SK-N-SH treated with all-trans-retinoic acid at 6 μM for 48 hours (cell line): ENCODE measurements at regions not wholly inside any gene's neighbourhood (a gene's known extent, or its start where the extent isn't known, plus 50 kb on each side); places are given as distances from the start of the nearest gene placed in this dataset.

Experiments used
- ATAC-seq: fragments of 200-7000 bp; cut with Tn5 transposase; 3 replicates; pipeline ENCODE4 v1.9.1; 2020; ENCODE audit warnings: mild to moderate bottlenecking, moderate library complexity
- ESRRG ChIP-seq: fragments of 250-450 bp; sonication (Bioruptor Pico); IDR thresholded peaks from 2 replicates; pipeline ENCODE4 v1.6.1; 2021; ENCODE audit warnings: mild to moderate bottlenecking
- GLIS3 ChIP-seq: fragments of 250-450 bp; sonication (Bioruptor Pico); IDR thresholded peaks from 2 replicates; pipeline ENCODE4 v1.5.0; 2020; ENCODE audit warnings: mild to moderate bottlenecking, moderate library complexity
- ISL1 ChIP-seq: fragments of 250-450 bp; sonication (Bioruptor Pico); IDR thresholded peaks from 2 replicates; pipeline ENCODE4 v2.1.2; 2022; ENCODE audit warnings: mild to moderate bottlenecking, moderate library complexity
- PPARA ChIP-seq: fragments of 250-450 bp; sonication (Bioruptor Pico); IDR thresholded peaks from 2 replicates; pipeline ENCODE4 v1.5.0; 2020; ENCODE audit warnings: mild to moderate bottlenecking, borderline replicate concordance
- RARB ChIP-seq: fragments of 250-450 bp; sonication (Bioruptor Pico); IDR thresholded peaks from 2 replicates; pipeline ENCODE4 v1.8.0; 2021; ENCODE audit warnings: mild to moderate bottlenecking, moderate library complexity
- SNAI2 ChIP-seq: fragments of 250-450 bp; sonication (Bioruptor Pico); IDR thresholded peaks from 2 replicates; pipeline ENCODE4 v1.5.0; 2020; ENCODE audit warnings: mild to moderate bottlenecking, moderate library complexity
- TCF4 ChIP-seq: fragments of 250-450 bp; sonication (Bioruptor Pico); IDR thresholded peaks from 2 replicates; pipeline ENCODE4 v1.8.0; 2021; ENCODE audit warnings: mild to moderate bottlenecking, moderate library complexity, borderline replicate concordance
- TOX ChIP-seq: fragments of 250-450 bp; sonication (Bioruptor Pico); IDR thresholded peaks from 2 replicates; pipeline ENCODE4 v1.8.0; 2021; ENCODE audit warnings: mild to moderate bottlenecking, moderate library complexity, borderline replicate concordance
- ZC3H10 ChIP-seq: fragments of 250-450 bp; sonication (Bioruptor Pico); IDR thresholded peaks from 2 replicates; pipeline ENCODE4 v1.5.1; 2021; ENCODE audit warnings: mild to moderate bottlenecking, moderate library complexity
- ZFP3 ChIP-seq: fragments of 250-450 bp; sonication (Bioruptor Pico); IDR thresholded peaks from 2 replicates; pipeline ENCODE4 v1.5.0; 2020; ENCODE audit warnings: mild to moderate bottlenecking, moderate library complexity
- ZFP30 ChIP-seq: fragments of 450-650 bp; formaldehyde crosslinking; IDR thresholded peaks from 2 replicates; pipeline ENCODE4 v1.5.0; 2022; ENCODE audit warnings: mild to moderate bottlenecking, moderate library complexity
- ZNF565 ChIP-seq: fragments of 450-650 bp; formaldehyde crosslinking; conservative IDR thresholded peaks from 2 replicates; pipeline ENCODE4 v1.5.0; 2020; ENCODE audit warnings: low read depth, mild to moderate bottlenecking, moderate library complexity
- ZNF8 ChIP-seq: fragments of 450-650 bp; formaldehyde crosslinking; IDR thresholded peaks from 2 replicates; pipeline ENCODE4 v1.5.0; 2020; ENCODE audit warnings: mild to moderate bottlenecking, moderate library complexity
- TF ChIP-seq, protein P1 (sequence below): fragments of 250-450 bp; sonication (Bioruptor Pico); IDR thresholded peaks from 2 replicates; pipeline ENCODE4 v1.5.1; 2021; ENCODE audit warnings: mild to moderate bottlenecking, moderate library complexity
- TF ChIP-seq, protein P2 (sequence below): fragments of 250-450 bp; sonication (Bioruptor Pico); IDR thresholded peaks from 2 replicates; pipeline ENCODE4 v1.5.1; 2020; ENCODE audit warnings: low read depth, mild to moderate bottlenecking, moderate library complexity
- TF ChIP-seq, protein P3 (sequence below): fragments of 250-450 bp; sonication (Bioruptor Pico); IDR thresholded peaks from 2 replicates; pipeline ENCODE4 v1.8.0; 2021; ENCODE audit warnings: low read depth, mild to moderate bottlenecking, moderate library complexity, borderline replicate concordance
- TF ChIP-seq, protein P4 (sequence below): fragments of 250-450 bp; sonication (Bioruptor Pico); IDR thresholded peaks from 2 replicates; pipeline ENCODE4 v1.5.0; 2020; ENCODE audit warnings: mild to moderate bottlenecking, moderate library complexity

DNA sequence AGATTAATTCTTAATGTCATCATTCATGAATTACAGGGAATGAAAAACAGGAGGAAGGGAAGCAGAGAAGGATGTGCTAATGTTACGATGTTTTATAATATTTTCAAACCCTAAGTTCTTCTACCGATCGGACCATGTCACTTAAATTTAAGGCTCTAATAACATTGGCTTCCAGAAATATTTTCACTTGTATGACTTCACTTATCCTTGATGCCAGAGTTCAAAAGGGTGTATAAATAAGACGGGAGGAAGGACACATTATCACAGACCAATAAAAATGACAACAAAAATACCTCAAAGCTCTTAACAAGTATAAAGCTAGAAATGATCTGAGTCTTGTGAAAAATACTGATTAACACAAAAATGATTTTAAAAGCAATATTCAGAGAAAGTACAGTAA is 370.4 kb upstream of the CITED2 start:
- no peak for ATAC-seq
- TF ChIP-seq SNAI2 (CRISPR knock-in tag) (no peak), TCF4 (no peak), ZC3H10 (CRISPR knock-in tag) (no peak), PPARA (CRISPR knock-in tag) (no peak), ESRRG (CRISPR knock-in tag) (no peak)

DNA sequence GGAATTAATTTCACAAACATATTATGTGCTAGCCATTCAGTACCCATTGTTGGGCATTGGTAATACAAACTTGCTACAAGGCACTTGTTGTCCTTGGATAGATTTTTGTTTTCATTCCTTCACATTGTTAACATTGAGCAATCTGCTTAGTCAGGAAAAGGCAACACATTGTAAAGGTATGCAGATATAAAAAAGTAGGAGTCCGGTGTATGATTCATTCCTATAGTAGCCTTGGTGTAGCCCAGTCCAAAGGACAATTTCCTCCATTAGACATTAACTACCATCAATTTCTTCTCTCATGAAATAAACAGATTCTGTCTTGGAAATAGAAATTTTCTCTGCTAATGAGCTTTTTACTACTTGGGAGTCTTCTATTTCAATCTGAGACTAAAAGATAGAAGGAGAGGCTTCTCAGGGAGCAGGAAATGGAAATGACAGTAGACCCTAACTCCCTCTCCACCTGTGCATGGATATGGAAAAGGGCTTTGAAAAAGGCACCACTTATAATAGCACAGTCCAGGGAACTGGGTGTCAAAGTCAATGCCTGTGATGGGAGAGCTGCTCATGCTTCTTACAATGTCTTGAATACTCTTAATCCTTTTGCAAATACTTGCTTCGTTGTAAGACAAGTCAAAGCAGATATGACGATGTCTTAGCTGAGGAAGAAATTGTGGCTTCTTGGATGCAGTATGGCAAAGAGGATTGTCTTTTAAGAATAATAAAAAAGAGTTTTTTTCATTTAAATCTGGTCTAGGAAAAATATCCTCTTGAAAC is 369.4 kb upstream of the CITED2 start:
- ATAC-seq: peak; percentile 94
- TF ChIP-seq ZFP3 (CRISPR knock-in tag) (peak; percentile 35; the same call in 1 of the 2 replicates), ISL1 (CRISPR knock-in tag) (no peak)
- TF ChIP-seq, all 23 proteins: peak for 1

DNA sequence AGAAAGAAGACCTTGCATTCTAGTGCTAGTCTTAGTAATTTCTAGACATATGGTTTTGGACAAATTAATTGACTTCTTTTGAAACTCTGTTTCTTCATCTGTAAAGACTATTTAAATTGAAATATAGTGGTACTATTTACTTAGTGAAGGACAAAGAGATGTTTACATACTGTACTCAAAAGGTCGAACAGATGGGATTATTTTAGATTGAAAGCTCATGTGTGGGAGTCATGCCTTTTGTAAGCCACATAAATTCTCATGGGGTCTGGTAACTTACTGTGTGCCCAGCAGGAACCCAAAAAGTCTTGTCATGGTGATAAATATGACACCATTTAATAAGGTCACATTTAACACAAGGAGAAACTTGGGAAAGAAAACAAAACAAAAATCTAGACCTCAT is 368.2 kb upstream of the CITED2 start:
- ATAC-seq: no peak
- TF ChIP-seq ZNF8 (CRISPR knock-in tag) (no peak), TOX (CRISPR knock-in tag) (no peak), ZFP30 (no peak)
- TF ChIP-seq, protein P1, sequence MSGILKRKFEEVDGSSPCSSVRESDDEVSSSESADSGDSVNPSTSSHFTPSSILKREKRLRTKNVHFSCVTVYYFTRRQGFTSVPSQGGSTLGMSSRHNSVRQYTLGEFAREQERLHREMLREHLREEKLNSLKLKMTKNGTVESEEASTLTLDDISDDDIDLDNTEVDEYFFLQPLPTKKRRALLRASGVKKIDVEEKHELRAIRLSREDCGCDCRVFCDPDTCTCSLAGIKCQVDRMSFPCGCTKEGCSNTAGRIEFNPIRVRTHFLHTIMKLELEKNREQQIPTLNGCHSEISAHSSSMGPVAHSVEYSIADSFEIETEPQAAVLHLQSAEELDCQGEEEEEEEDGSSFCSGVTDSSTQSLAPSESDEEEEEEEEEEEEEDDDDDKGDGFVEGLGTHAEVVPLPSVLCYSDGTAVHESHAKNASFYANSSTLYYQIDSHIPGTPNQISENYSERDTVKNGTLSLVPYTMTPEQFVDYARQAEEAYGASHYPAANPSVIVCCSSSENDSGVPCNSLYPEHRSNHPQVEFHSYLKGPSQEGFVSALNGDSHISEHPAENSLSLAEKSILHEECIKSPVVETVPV (CRISPR knock-in tag): no peak
- TF ChIP-seq, protein P2, sequence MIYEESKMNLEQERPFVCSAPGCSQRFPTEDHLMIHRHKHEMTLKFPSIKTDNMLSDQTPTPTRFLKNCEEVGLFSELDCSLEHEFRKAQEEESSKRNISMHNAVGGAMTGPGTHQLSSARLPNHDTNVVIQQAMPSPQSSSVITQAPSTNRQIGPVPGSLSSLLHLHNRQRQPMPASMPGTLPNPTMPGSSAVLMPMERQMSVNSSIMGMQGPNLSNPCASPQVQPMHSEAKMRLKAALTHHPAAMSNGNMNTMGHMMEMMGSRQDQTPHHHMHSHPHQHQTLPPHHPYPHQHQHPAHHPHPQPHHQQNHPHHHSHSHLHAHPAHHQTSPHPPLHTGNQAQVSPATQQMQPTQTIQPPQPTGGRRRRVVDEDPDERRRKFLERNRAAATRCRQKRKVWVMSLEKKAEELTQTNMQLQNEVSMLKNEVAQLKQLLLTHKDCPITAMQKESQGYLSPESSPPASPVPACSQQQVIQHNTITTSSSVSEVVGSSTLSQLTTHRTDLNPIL (CRISPR knock-in tag): no peak

DNA sequence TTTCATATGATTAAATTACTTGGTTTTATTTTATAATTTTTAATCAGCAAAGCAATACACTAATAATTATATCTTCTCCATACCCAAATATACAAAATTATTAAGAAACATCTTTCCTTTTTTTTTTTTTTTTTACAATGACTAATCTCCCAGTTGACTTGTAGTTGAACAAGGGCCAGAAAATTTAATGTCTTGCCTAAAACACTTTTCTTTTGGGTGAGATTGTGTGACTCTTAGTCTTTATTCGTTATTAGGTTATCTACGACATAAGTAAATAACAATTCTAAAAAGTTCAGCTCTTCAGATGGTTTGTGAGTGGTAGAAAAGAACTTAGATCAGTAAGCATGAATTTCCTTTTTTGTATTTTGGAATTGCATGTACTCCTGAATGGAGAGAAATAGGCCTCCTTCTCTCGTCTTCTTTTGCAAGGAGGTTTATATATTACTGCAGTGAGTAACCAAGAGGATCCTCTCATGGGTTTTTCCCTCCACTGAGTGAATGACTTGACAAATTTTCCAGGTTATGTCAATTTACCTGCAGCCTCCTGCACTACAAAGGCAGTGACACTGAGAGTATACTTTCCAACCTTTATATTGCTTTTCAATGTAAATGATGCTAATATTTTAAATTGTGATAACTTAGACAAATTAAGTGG is 364.5 kb upstream of the CITED2 start:
- no peak for ATAC-seq
- TF ChIP-seq ZFP30 (no peak), ZNF565 (CRISPR knock-in tag) (no peak), TOX (CRISPR knock-in tag) (no peak), SNAI2 (CRISPR knock-in tag) (no peak), RARB (CRISPR knock-in tag) (no peak), ZNF8 (CRISPR knock-in tag) (no peak), ISL1 (CRISPR knock-in tag) (no peak), GLIS3 (CRISPR knock-in tag) (no peak), ZFP3 (CRISPR knock-in tag) (no peak)
- TF ChIP-seq, protein P3, sequence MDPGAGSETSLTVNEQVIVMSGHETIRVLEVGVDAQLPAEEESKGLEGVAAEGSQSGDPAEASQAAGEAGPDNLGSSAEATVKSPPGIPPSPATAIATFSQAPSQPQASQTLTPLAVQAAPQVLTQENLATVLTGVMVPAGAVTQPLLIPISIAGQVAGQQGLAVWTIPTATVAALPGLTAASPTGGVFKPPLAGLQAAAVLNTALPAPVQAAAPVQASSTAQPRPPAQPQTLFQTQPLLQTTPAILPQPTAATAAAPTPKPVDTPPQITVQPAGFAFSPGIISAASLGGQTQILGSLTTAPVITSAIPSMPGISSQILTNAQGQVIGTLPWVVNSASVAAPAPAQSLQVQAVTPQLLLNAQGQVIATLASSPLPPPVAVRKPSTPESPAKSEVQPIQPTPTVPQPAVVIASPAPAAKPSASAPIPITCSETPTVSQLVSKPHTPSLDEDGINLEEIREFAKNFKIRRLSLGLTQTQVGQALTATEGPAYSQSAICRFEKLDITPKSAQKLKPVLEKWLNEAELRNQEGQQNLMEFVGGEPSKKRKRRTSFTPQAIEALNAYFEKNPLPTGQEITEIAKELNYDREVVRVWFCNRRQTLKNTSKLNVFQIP (CRISPR knock-in tag): no peak
- TF ChIP-seq, protein P4, sequence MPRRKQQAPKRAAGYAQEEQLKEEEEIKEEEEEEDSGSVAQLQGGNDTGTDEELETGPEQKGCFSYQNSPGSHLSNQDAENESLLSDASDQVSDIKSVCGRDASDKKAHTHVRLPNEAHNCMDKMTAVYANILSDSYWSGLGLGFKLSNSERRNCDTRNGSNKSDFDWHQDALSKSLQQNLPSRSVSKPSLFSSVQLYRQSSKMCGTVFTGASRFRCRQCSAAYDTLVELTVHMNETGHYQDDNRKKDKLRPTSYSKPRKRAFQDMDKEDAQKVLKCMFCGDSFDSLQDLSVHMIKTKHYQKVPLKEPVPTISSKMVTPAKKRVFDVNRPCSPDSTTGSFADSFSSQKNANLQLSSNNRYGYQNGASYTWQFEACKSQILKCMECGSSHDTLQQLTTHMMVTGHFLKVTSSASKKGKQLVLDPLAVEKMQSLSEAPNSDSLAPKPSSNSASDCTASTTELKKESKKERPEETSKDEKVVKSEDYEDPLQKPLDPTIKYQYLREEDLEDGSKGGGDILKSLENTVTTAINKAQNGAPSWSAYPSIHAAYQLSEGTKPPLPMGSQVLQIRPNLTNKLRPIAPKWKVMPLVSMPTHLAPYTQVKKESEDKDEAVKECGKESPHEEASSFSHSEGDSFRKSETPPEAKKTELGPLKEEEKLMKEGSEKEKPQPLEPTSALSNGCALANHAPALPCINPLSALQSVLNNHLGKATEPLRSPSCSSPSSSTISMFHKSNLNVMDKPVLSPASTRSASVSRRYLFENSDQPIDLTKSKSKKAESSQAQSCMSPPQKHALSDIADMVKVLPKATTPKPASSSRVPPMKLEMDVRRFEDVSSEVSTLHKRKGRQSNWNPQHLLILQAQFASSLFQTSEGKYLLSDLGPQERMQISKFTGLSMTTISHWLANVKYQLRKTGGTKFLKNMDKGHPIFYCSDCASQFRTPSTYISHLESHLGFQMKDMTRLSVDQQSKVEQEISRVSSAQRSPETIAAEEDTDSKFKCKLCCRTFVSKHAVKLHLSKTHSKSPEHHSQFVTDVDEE (CRISPR knock-in tag): no peak

DNA sequence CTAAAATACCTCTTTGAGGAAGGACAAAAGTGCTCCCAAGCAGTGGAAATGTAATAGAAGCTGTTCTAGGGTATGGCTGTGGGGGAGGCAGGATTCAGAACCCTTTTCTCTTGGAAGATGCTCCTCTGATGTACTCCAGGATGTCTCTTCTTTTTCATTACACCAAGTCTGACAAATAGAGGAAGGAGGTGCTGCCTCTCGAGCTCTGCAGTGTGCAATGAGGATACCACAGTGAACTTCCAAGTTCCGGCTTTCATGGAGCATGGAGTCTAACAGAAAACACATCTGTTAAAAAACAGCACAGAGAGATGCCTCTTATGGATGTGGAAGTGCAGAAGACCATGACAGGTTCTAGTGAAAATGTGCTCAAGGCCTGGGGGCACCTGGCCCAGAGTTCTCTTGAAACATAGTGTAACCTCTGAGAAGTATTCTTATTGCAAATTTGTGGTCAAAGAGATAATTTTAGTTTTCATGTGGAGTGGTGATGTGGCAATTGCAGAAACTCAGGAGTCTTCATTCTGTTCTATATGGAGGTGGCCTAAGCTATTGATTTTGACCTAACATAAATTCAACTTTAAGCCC is 362.0 kb upstream of the CITED2 start:
- no peak for TF ChIP-seq ZFP3 (CRISPR knock-in tag)
- TF ChIP-seq TCF4: 0 out of 2 replicates have a peak, but pooled peaks have one; percentile 4
- no peak for TF ChIP-seq TOX (CRISPR knock-in tag)
- TF ChIP-seq, all 23 proteins: peak for 1
- ATAC-seq: no peak
